Rectal smooth muscle tissue (tissue), 1 donor: ENCODE measurements at regions not wholly inside any gene's neighbourhood (a gene's known extent, or its start where the extent isn't known, plus 50 kb on each side); places are given as distances from the start of the nearest gene placed in this dataset.
"Not testable (repeated sequence)": the region's sequence is repeated elsewhere in the genome, so short reads cannot be mapped to it uniquely, and the experiment has no call there.

Experiments used
- H3K27ac ChIP-seq: one replicate; pipeline ENCODE4 v1.7.0; 2013; ENCODE audit warnings: low read depth, low read length, inconsistent platforms
- H3K27me3 ChIP-seq: one replicate; pipeline ENCODE4 v1.7.0; 2013; ENCODE audit warnings: low read length; ENCODE audit not compliant: control insufficient read depth, insufficient read depth
- H3K36me3 ChIP-seq: one replicate; pipeline ENCODE4 v1.7.0; 2013; ENCODE audit warnings: low read length; ENCODE audit not compliant: control insufficient read depth, insufficient read depth
- H3K4me1 ChIP-seq: one replicate; pipeline ENCODE4 v1.7.0; 2013; ENCODE audit warnings: low read length; ENCODE audit not compliant: control insufficient read depth, insufficient read depth
- H3K4me3 ChIP-seq: one replicate; pipeline ENCODE4 v1.7.0; 2013; ENCODE audit warnings: low read length
- H3K9ac ChIP-seq: one replicate; pipeline ENCODE4 v1.7.0; 2013; ENCODE audit warnings: low read length

DNA sequence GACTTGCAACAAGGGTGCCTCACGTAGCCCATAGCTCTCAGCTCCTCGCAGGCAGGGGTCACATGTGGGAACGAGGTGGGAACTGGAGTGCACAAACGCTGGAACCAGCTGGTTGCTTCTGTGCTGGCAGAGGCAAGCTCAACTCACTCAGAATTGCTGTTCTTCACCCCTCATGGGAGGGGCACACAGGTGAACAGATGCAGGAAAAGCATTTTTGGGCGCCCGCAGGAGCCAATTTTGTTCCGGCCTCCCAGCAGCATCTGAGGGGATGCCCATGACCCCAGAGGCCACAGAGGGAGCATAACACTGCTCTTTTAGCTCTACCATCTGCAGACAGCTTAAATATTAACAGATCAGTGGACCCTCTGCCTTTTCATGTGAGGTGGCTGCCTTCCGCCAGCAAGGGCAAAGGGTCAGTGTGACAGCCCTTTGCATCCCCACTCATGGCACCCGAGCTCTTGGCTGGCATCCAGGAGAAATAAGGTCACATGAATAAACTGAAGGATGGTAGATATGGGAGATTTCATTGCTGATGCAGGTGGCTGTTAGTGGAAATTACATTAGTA, 196.2 kb downstream of the SLCO4C1 start:
- Histone ChIP-seq H3K4me3 (no peak overlapping the region), H3K9ac (no peak overlapping the region), H3K4me1 (no peaks in the 10 kb centered on the region), H3K27me3 (no peaks in the 10 kb centered on the region), H3K36me3 (no peaks in the 10 kb centered on the region), H3K27ac (no peak overlapping the region)

DNA sequence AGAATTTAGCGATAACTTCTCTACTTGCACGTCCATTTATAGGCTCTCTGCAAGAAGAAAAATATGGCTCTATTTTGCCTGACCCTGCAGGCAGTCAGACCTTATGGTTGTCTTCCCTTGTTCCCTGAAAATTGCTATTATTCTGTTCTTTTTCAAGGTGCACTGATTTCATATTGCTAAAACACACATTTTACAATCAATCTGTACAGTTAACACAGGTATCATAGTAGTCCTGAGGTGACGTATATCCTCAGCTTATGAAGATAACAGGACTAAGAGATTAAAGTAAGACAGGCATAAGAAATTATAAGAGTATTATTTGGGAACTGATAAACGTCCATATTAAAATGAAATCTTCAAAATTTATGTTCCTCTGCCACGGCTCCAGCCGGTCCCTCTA, 197.0 kb downstream of the SLCO4C1 start:
- H3K4me3 ChIP-seq, H3K36me3 ChIP-seq, H3K4me1 ChIP-seq, H3K27me3 ChIP-seq, H3K27ac ChIP-seq, H3K9ac ChIP-seq: not testable (repeated sequence)

DNA sequence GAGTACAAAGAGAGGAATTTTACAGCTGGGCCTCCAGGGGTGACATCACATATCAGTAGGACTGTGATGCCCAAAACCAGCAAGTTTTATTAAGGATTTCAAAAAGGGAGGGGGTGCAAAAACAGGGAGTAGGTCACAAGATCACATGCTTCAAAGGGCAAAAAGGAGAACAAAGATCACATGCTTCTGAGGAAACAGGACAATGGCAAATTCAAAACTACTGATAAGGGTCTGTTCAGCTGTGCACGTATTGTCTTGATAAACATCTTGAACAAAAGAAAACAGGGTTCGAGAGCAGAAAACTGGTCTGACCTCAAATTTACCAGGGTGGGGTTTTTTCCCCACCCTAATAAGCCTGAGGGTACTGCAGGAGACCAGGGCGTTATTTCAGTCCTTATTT, 197.5 kb downstream of the SLCO4C1 start:
- not testable (repeated sequence) for H3K9ac ChIP-seq, H3K36me3 ChIP-seq, H3K27me3 ChIP-seq, H3K4me3 ChIP-seq, H3K27ac ChIP-seq, H3K4me1 ChIP-seq

DNA sequence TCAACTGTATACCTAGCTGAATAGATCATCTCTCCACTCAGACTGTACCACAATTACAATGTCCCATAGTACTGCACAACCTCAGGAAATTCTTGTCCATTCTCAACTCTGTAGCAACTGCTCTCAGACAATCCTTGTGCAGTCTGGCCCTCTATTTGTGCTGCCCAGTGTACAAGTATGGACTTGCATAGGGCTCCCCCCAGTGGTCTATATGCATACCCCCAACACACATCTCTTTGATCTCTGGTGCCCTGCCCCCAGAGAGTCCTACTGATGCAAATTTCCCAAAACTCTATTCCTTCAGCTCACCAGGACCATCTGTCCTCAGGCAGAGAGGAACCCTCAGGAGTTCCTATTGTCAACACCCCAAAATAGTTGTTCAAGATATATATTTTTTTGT, 205.3 kb downstream of the SLCO4C1 start:
- Histone ChIP-seq H3K27ac (no peak overlapping the region), H3K9ac (no peak overlapping the region), H3K27me3 (no peaks in the 10 kb centered on the region), H3K36me3 (no peaks in the 10 kb centered on the region), H3K4me3 (no peak overlapping the region), H3K4me1 (no peaks in the 10 kb centered on the region)

DNA sequence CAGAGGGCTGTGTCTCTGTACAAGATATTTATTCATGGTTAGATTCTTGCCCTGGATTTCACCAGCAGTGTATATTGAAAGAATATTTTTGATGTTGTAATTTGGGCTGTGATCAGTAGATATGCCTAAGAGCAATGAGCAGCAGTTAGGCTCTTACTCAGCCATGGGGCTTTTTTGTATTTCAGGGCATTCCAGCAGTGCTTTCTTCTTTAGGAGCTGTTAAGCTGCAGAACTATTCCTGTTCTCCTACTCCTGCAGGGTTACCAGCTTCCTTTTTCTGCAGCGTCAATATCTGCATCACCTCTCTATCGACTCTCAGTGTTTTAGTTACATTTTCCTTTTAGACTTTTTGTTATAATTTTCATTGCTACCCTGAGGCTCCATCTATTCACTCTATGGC, 206.2 kb downstream of the SLCO4C1 start:
- Histone ChIP-seq H3K27me3 (no peaks in the 10 kb centered on the region), H3K4me1 (no peaks in the 10 kb centered on the region), H3K9ac (no peak overlapping the region), H3K4me3 (no peak overlapping the region), H3K27ac (no peak overlapping the region), H3K36me3 (no peaks in the 10 kb centered on the region)

DNA sequence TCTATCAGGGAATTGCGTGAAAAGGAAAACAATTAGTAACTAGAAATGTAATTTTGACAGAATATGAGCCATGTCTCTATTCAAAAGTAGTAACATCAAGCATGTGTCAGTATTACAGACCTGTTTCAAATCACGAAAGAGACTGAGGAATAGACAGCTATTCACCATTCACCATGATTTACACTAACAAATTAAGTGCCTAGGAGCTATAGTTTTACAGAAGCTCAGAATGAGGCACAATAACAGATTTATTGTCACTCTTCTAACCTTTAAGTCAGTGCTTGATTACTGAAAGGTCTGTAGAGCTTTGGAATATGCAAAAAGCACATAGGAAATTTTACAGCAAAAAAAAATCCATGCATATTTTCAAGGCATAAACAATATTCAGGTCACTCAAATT, 208.2 kb downstream of the SLCO4C1 start:
- H3K4me3 ChIP-seq: no peak overlapping the region

DNA sequence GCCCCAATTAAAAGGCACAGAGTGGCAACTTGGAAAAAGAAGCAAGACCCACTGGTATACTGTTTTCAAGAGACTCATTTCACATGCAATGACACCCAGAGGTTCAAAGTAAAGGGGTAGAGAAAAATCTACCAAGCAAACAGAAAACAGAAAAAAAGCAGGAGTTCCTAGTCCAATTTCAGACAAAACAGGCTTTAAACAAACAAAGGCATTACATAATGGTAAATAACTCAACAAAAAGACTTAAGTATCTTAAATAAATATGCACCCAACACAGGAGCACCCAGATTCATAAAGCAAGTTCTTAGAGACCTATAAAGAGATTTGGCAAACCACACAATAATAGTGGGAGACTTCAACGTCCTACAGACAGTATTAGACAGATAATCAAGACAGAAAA, 215.8 kb downstream of the SLCO4C1 start:
- Histone ChIP-seq H3K27me3 (no peaks in the 10 kb centered on the region), H3K4me1 (no peaks in the 10 kb centered on the region), H3K4me3 (no peak overlapping the region), H3K9ac (no peak overlapping the region), H3K36me3 (no peaks in the 10 kb centered on the region), H3K27ac (no peak overlapping the region)

More for the DNA sequence above, 208.2 kb downstream of the SLCO4C1 start:
- Histone ChIP-seq H3K27ac (no peak overlapping the region), H3K4me1 (no peaks in the 10 kb centered on the region), H3K9ac (no peak overlapping the region), H3K36me3 (no peaks in the 10 kb centered on the region), H3K27me3 (no peaks in the 10 kb centered on the region)

DNA sequence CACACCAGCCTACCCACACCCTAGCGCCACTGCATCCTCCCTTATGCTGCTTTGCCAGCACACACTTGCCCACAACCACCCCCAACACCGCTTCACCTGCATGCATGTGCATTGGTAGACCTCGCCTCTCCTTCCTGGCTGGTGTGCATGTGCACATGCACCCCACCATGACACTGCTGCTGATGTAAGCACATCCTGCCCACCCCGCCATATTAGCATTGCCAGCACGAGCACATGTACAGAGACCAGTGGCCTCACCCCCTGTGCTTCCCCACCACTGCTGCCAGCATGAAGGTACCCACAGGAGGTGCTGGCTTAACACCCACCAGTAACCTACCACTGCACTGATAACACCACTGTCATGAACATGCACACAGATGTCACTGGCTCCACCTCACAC, 218.2 kb downstream of the SLCO4C1 start:
- Histone ChIP-seq H3K4me1 (no peaks in the 10 kb centered on the region), H3K36me3 (no peaks in the 10 kb centered on the region), H3K9ac (no peak overlapping the region), H3K4me3 (no peak overlapping the region), H3K27me3 (no peaks in the 10 kb centered on the region), H3K27ac (no peak overlapping the region)

DNA sequence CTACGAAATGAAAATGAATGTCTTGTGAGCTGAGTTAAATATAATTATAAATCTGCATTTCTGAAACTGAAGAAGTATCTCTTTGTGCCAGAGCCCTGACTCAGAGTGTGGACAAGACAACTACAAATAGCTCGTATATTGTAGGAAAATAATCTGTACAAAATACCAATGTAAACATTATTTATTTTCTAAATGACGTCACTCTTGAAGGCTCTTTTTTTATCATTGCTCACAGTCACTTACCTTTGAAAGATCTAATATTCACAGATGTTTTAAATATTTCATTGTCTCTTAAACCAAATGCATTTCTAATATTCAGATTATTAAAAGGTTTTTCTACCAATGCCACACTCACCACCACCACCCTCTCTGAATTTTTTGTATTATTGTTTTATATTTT, 226.1 kb downstream of the SLCO4C1 start:
- Histone ChIP-seq H3K27me3 (no peaks in the 10 kb centered on the region), H3K4me1 (no peaks in the 10 kb centered on the region), H3K4me3 (no peak overlapping the region), H3K36me3 (no peaks in the 10 kb centered on the region), H3K27ac (no peak overlapping the region), H3K9ac (no peak overlapping the region)

DNA sequence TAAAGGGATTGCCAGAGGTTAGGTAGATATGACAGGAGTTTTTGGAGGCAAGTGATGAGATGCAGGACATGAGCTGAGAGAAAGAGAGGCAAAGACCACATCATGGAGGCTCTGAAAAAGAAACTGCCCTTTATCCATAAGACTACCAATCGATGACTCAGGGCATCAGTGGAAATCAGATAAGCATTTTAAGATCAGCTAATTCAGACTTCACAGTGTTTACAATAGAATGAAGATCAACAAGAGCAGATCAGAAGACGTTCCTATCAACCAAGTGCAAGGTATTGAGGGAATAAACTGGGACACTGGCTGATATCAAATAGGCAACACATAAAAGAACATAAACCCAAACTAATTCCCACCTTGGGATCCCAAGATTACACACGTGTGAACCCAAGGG, 227.2 kb downstream of the SLCO4C1 start:
- Histone ChIP-seq H3K27ac (no peak overlapping the region), H3K27me3 (no peaks in the 10 kb centered on the region), H3K36me3 (no peaks in the 10 kb centered on the region), H3K4me1 (no peaks in the 10 kb centered on the region), H3K4me3 (no peak overlapping the region), H3K9ac (no peak overlapping the region)

DNA sequence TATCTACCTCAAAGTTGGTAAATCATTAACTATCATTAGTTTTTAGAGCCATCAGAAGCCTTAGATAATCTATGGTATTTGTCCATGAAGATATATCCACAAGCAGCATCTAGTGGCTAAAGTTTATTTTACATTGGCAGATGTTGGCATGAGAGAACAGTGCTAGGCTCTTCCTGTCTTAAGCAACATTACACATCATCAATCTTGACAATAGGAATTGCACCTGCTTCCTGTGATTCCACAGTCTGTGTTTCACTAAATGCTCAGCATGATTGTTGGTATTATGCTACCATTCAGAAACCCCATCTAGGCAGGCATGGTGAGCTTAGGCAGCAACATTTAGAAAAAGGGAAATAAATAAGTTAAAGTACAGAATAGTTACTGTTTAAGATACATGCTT, 246.6 kb downstream of the SLCO4C1 start:
- H3K27ac ChIP-seq: no peak overlapping the region
- no peak overlapping the region for H3K4me3 ChIP-seq
- no peak overlapping the region for H3K9ac ChIP-seq
- no peaks in the 10 kb centered on the region for H3K27me3 ChIP-seq
- no peaks in the 10 kb centered on the region for H3K4me1 ChIP-seq
- H3K36me3 ChIP-seq: no peaks in the 10 kb centered on the region

DNA sequence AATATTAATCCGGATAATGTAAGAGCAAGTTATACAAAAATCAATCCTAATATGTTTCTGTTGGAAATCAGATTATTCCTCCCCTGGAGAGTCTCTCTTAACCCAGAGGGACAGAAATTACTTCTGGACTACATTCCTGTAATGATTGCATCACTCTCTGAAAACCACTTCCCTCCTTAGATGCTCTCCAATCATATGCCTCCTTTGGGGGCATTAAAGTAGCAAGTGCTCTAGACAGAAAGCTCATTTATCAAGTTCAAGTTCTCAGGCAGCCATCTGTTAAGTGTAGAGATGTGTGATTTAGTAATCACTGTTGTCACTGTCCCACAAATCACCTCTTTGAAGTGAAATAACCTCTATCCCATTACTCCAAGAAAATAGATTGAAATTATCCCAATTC, 247.1 kb downstream of the SLCO4C1 start:
- Histone ChIP-seq H3K36me3 (no peaks in the 10 kb centered on the region), H3K4me1 (no peaks in the 10 kb centered on the region), H3K9ac (no peak overlapping the region)

DNA sequence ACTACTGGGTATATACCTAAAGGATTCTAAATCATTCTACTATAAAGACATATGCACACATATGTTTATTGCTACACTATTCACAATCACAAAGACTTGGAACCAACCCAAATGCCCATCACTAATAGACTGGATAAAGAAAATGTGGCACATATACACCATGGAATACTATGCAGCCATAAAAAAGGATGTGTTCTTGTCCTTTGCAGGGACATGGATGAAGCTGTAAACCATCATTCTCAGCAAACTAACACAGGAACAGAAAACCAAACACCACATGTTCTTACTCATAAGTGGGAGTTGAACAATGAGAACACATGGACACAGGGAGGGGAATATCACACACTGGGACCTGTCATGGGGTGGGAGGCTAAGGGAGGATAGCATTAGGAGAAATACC, 249.0 kb downstream of the SLCO4C1 start:
- H3K9ac ChIP-seq, H3K27ac ChIP-seq, H3K27me3 ChIP-seq, H3K4me3 ChIP-seq, H3K36me3 ChIP-seq, H3K4me1 ChIP-seq: not testable (repeated sequence)

More for the DNA sequence above, 247.1 kb downstream of the SLCO4C1 start:
- Histone ChIP-seq H3K4me3 (no peak overlapping the region), H3K27ac (no peak overlapping the region), H3K27me3 (no peaks in the 10 kb centered on the region)
